ENCODE measurements at regions not wholly inside any gene's neighbourhood (a gene's known extent, or its start where the extent isn't known, plus 50 kb on each side); places are given as distances from the start of the nearest gene placed in this dataset.

GRCh38 chr6:25178336-25179035 lies 100.7 kb upstream of the CARMIL1 start:
- TF ChIP-seq, protein P1, sequence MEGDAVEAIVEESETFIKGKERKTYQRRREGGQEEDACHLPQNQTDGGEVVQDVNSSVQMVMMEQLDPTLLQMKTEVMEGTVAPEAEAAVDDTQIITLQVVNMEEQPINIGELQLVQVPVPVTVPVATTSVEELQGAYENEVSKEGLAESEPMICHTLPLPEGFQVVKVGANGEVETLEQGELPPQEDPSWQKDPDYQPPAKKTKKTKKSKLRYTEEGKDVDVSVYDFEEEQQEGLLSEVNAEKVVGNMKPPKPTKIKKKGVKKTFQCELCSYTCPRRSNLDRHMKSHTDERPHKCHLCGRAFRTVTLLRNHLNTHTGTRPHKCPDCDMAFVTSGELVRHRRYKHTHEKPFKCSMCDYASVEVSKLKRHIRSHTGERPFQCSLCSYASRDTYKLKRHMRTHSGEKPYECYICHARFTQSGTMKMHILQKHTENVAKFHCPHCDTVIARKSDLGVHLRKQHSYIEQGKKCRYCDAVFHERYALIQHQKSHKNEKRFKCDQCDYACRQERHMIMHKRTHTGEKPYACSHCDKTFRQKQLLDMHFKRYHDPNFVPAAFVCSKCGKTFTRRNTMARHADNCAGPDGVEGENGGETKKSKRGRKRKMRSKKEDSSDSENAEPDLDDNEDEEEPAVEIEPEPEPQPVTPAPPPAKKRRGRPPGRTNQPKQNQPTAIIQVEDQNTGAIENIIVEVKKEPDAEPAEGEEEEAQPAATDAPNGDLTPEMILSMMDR (IDR thresholded peaks at IDR 0.05; ENCODE audit: borderline replicate concordance, extremely low read depth, low read length, poor library complexity, severe bottlenecking), result no peak
- no peak for TF ChIP-seq EZH2 (IDR thresholded peaks at IDR 0.05; ENCODE audit: borderline replicate concordance, low read depth, low read length, severe bottlenecking)

All from DND-41 (cell line).